ENCODE measurements at regions not wholly inside any gene's neighbourhood (a gene's known extent, or its start where the extent isn't known, plus 50 kb on each side); places are given as distances from the start of the nearest gene placed in this dataset.

- Mint-ChIP-seq H3K27me3 (ENCODE audit: insufficient read depth) (peaks cover 2% of the 10 kb centered on the region), H3K4me1 (peaks cover 6% of the 10 kb centered on the region), H3K9me3 (no peaks in the 10 kb centered on the region), H3K27ac (no peak overlapping the region), H3K36me3 (ENCODE audit: low read depth) (no peaks in the 10 kb centered on the region), H3K4me3 (no peak overlapping the region)
- Histone ChIP-seq H3K27me3 (ENCODE audit: control insufficient read depth, insufficient read depth, low read length, poor library complexity, severe bottlenecking) (no peaks in the 10 kb centered on the region), H3K4me1 (ENCODE audit: control insufficient read depth, insufficient read depth, low read length) (no peaks in the 10 kb centered on the region), H3K9me3 (ENCODE audit: control insufficient read depth, low read length) (no peaks in the 10 kb centered on the region), H3K4me3 (ENCODE audit: low read length) (no peak overlapping the region), H3K9ac (ENCODE audit: extremely low read depth, low read length, poor library complexity, severe bottlenecking) (no peak overlapping the region), H3K27ac (ENCODE audit: low read depth, low read length) (no peak overlapping the region), H3K36me3 (ENCODE audit: control insufficient read depth, insufficient read depth, low read length) (no peaks in the 10 kb centered on the region)
- WGBS, 2 experiments (ENCODE audit: insufficient coverage in 1 of 2, insufficient read length in 1 of 2): 90 to 96% methylated on average over 4 to 5 of the region's 5 CpGs
- no peak for DNase-seq
- TF ChIP-seq, protein P1, sequence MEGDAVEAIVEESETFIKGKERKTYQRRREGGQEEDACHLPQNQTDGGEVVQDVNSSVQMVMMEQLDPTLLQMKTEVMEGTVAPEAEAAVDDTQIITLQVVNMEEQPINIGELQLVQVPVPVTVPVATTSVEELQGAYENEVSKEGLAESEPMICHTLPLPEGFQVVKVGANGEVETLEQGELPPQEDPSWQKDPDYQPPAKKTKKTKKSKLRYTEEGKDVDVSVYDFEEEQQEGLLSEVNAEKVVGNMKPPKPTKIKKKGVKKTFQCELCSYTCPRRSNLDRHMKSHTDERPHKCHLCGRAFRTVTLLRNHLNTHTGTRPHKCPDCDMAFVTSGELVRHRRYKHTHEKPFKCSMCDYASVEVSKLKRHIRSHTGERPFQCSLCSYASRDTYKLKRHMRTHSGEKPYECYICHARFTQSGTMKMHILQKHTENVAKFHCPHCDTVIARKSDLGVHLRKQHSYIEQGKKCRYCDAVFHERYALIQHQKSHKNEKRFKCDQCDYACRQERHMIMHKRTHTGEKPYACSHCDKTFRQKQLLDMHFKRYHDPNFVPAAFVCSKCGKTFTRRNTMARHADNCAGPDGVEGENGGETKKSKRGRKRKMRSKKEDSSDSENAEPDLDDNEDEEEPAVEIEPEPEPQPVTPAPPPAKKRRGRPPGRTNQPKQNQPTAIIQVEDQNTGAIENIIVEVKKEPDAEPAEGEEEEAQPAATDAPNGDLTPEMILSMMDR (conservative IDR thresholded peaks at IDR 0.05): no peak
These were observed 89.4 kb downstream of the BARX1 start for GRCh38 chr9:93865716-93866115.

GRCh38 chr9:93865245-93865644 is 89.9 kb downstream of the BARX1 start:
- Mint-ChIP-seq H3K4me1 (peaks cover 6% of the 10 kb centered on the region), H3K27ac (no peak overlapping the region), H3K4me3 (no peak overlapping the region), H3K36me3 (ENCODE audit: low read depth) (no peaks in the 10 kb centered on the region), H3K9me3 (no peaks in the 10 kb centered on the region), H3K27me3 (ENCODE audit: insufficient read depth) (peaks cover 2% of the 10 kb centered on the region)
- no peak for DNase-seq
- H3K27me3 ChIP-seq (ENCODE audit: control insufficient read depth, insufficient read depth, low read length, poor library complexity, severe bottlenecking): no peaks in the 10 kb centered on the region
- WGBS, 2 experiments (ENCODE audit: insufficient coverage in 1 of 2, insufficient read length in 1 of 2): 89 to 92% methylated on average over 4 to 7 of the region's 7 CpGs
- TF ChIP-seq, protein P1 (conservative IDR thresholded peaks at IDR 0.05): no peak
- no peak overlapping the region for H3K4me3 ChIP-seq (ENCODE audit: low read length)
- H3K4me1 ChIP-seq (ENCODE audit: control insufficient read depth, insufficient read depth, low read length): no peaks in the 10 kb centered on the region
- H3K9me3 ChIP-seq (ENCODE audit: control insufficient read depth, low read length): no peaks in the 10 kb centered on the region
- H3K9ac ChIP-seq (ENCODE audit: extremely low read depth, low read length, poor library complexity, severe bottlenecking): no peak overlapping the region
- H3K27ac ChIP-seq (ENCODE audit: low read depth, low read length): no peak overlapping the region
- H3K36me3 ChIP-seq (ENCODE audit: control insufficient read depth, insufficient read depth, low read length): no peaks in the 10 kb centered on the region

- no peaks in the 10 kb centered on the region for H3K36me3 ChIP-seq (ENCODE audit: control insufficient read depth, insufficient read depth, low read length)
- H3K4me1 ChIP-seq (ENCODE audit: control insufficient read depth, insufficient read depth, low read length): no peaks in the 10 kb centered on the region
- TF ChIP-seq, protein P1 (conservative IDR thresholded peaks at IDR 0.05): no peak
- no peaks in the 10 kb centered on the region for H3K27me3 ChIP-seq (ENCODE audit: control insufficient read depth, insufficient read depth, low read length, poor library complexity, severe bottlenecking)
- peaks cover 2% of the 10 kb centered on the region for H3K27me3 Mint-ChIP-seq (ENCODE audit: insufficient read depth)
- DNase-seq: peak; percentile 44
- no peaks in the 10 kb centered on the region for H3K9me3 Mint-ChIP-seq
- no peaks in the 10 kb centered on the region for H3K36me3 Mint-ChIP-seq (ENCODE audit: low read depth)
- no peak overlapping the region for H3K9ac ChIP-seq (ENCODE audit: extremely low read depth, low read length, poor library complexity, severe bottlenecking)
- H3K4me1 Mint-ChIP-seq: peaks cover 6% of the 10 kb centered on the region
- H3K9me3 ChIP-seq (ENCODE audit: control insufficient read depth, low read length): no peaks in the 10 kb centered on the region
- no peak overlapping the region for H3K27ac Mint-ChIP-seq
- WGBS, 2 experiments (ENCODE audit: insufficient coverage in 1 of 2, insufficient read length in 1 of 2): 90 to 92% methylated on average over 6 to 9 of the region's 9 CpGs
- H3K27ac ChIP-seq (ENCODE audit: low read depth, low read length): no peak overlapping the region
- H3K4me3 Mint-ChIP-seq: no peak overlapping the region
- H3K4me3 ChIP-seq (ENCODE audit: low read length): no peak overlapping the region
These were observed 90.3 kb downstream of the BARX1 start for GRCh38 chr9:93864840-93865239.
